Cortex of kidney (tissue), 1 donor: ENCODE measurements at regions not wholly inside any gene's neighbourhood (a gene's known extent, or its start where the extent isn't known, plus 50 kb on each side); places are given as distances from the start of the nearest gene placed in this dataset.

Experiments used
- DNase-seq: peaks from one replicate; lab custom pipeline; 2025; lab: John Stamatoyannopoulos, UW

DNA sequence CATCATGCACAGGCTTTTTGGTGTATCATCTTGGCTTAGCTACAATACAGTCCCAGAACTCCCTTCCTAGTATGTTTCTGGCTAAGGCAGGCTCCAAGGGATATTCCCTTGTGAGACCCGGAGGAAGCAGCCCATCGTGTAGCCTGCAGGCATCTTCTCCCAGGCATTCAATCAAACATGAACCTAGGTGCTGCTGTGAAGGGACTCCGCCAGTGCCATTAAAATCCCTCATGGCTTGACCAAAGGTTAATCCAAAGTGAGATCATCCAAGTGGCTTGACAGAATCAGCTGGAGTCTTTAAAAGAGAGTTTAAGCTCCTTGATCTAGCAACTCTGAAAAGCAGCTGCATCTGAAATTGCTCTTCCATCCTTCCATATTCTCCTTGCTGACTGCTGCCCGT is 333.9 kb downstream of the DIRAS2 start:
- DNase-seq, result no peak

DNA sequence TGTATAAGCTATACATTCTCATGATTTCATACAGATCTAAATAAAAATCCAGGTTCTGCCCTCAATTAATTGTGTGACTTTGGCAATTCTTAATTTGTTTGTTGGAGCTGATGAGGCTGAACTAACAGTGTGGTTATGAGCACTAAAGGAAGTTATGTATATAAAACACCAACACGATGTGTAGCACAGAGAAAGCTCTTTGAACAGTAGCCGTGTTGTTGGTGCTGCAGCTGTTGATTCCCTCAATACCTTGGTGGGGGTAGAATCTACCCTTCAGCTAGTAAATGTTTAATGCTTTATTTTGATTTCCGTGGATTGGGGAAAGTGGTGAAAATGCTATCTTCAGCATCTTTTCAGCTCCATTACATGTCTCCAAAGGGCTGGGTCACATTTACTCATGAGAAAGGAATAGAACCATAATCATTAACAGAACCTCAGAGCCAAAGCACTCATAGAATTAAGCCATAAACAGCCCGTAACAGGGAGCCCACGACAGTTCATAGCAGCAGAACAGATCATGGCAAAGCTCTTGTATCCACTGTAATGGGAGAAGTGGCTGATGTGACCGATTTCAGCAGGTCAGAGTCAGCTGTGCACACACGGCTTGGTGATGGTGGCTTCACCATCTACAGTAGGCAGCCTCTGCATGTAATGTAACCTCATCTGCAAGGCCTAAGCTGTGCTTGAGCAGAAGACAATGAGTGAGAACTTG is 332.7 kb downstream of the DIRAS2 start:
- DNase-seq, result no peak

DNA sequence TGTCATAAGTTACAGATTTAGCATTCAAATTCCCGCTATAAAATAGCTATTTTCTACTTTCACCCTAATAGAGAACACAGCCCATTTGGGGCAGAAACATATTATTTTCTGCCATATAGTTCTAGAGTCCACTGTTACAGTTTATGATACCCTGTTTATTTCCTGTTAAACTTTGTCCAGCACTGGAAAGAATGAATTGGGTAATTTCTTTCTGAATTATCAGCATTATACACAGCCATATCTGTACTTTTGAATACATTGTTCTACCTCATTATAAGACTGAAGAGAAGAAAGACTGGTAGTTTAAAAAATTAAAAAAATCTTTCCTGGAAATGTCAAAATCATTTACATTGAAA is 332.1 kb downstream of the DIRAS2 start:
- DNase-seq, result no peak

DNA sequence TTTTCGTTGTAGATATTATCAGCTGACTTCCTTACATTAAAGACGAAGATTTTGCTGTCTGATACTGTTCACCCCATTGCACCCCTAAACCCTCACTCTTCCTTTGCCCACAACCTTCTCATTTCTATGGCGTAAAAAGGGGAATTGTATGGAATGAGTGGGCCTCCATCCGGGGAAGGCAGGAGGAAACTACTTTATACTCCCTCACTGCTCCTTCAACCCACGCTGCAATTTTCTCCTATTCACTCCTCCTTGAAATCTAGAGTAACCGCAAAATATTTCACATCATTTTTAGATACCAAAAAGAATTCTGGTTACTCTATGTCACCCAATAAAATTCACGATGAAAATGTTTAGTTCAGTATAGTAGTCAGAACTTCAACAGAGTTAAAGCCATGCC is 330.8 kb downstream of the DIRAS2 start:
- DNase-seq, result no peak

DNA sequence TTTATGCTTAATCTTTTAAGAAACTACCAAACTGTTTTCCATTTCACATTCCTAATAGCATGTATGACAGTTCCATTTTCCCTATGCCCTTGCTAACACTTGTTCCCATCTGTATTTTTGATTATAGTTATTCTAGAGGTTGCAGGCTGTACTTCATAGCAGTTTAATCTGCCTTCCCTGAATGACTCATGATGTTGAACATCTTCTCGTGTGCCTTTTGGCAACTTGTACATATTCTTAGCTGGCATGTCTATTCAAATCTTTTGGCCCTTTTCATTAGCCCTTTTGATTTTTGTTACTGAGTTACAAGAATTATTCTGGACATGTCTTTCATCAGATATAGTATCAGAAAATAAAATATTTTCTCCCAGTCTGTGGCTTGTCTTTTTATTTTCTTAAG is 320.3 kb downstream of the DIRAS2 start:
- DNase-seq, result no peak

DNA sequence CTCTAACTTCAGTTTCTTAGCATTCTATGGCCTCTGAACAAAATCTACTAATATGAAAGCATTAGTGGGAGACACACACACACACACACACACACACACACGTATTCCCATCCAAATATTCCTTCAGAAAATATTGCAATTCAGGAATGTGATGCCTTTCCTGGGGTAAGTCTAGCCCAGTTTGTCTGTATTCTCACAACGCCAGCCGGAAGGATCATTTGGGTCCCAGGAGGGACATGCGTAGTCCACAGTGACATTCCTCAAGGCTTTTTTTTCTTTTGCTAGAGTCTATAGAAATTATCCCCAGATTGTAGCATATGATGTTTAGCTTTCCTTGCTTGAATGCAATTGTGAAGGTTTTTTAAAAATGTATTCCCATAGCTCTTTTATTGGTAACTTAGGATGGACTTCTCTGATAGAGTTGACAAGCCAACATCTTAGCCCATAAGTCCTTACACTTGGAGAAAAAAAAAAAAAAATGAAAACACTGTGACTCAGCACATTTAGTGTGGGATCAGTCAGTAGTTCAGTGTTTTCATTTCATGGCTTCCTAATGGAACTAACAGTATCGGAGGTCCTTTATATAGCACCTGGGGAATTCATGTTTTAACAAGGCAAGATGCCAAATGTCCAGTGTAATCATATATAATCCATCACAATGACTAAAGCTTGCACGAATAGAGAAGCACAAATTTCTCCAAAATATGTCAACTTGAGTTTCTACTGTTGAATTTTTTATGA is 316.5 kb downstream of the DIRAS2 start:
- no peak for DNase-seq

DNA sequence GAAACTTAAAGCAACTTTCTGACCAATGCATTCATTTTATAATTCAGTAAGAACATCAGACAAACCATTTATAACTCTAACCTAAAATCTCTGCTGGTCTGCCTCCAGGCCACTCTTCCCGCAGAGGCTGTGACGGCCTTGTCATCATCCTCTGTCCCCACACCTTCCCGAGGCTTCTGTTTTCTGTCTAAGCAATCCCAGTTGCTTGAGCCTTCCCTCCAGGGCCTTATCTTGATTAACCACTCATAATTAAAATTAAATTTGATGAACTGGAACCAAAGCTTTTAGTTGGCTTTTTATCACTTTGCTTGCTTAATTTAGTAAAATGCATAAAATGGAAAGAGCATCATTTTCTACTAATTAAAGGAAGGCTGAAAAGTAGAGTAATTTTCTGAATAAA is 312.4 kb downstream of the DIRAS2 start:
- no peak for DNase-seq

DNA sequence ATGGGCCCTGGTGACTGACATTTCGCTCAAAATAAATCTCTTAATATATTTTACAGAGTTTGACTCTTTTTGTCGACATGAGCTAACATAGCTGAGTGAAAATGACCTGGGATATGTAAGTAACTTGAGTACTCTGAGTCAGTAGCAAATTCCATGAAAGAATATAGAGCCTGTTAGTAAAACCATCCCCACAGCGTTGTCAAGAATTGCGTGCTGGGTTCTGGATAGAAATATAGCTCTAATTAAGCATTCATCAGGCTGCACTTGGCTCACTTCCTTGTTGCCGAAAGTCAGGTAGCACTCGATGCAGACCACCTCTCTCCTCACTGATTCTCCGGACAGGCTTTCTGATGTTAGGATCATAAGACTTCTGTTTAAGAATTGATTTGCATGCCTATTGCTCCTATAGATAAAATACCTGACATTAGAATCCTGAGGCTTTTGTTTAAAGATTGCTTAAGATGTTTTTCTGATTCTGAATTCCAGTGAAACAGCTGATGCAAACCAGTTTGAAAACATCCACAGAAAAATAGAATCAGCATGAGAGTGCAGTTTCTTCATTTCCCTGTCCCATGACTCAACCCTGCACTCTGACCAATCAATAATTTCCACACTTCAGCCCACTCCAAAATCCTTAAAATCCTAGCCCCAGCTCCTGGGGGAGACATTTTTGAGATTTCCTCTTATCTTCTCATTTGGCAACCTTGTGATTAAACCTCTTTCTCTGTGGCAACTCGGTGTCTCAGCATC is 310.6 kb downstream of the DIRAS2 start:
- DNase-seq, result no peak

DNA sequence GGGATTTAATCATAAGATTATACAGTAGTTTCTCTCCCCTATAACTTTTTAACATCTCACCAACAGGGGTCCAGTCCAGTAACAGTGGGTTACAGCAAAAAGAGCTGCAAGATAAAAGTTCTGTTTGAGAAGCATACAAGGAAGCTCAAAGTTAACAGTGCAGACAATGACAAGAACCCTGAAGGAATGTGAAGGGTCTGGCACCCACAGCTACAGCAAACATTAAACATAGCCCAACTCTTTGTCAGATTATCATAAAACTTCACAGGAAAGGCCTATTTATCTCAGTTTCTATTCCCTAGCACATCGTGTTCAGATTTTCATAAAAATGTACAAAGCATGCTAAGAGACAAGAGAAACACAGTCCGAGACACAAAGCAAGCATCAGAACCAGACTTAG is 309.4 kb downstream of the DIRAS2 start:
- DNase-seq, result no peak

DNA sequence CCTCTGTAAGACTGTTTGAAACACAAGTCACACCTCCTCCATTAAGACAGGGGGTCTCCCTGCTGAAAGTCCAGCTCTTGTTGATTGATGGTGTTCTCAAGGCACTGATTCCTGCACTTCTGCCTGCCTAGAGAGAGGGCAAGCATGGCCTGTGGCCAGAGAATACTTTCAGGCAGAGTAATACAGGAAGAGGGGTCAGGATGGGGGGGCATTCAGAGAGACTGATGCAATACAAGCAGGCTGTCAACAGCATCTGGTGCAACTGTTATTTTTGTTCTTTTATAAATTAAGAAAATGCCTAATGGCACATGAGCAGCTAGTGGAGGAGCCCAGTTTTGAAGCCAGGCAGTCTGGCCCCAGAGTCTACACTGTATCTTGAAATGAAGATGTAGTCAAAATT is 302.2 kb downstream of the DIRAS2 start:
- DNase-seq, result no peak

DNA sequence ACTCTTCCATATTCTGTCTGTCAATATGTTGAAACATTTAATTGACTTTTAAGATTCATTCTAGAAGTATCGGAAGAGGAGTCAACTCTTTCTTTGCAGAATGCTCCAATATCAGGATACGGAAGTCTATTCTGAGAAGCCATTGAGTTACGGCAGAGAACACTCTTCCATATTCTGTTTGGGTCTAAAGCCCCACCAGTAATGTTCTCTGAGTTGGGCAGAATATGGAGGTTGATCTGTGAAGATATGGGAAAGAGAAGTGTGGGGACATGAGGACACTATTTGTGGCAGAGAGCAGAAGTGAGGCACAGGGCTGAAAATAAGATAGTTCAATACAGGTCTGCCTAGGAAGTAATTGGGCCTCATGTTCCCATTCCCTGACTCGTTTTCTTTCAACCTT is 300.0 kb downstream of the DIRAS2 start:
- no peak for DNase-seq

DNA sequence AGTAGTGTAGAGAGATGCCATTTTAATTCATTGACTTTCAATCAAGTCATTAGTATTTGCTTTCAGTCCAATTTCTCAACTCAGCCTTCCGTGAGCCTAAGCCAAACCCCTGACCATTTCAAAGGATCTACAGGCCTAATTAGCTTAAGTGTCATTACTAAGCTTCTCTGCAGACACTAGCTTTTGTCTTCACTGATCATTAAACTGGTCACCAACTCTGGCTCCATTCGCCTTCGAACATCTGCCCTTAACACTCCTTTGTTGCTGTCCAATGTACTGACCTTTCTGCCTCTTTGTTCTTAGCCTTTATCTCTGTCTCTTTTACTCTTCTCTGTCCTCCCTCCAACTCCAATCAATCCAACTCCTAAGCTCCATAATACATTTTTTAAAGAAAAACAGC is 299.3 kb downstream of the DIRAS2 start:
- no peak for DNase-seq

DNA sequence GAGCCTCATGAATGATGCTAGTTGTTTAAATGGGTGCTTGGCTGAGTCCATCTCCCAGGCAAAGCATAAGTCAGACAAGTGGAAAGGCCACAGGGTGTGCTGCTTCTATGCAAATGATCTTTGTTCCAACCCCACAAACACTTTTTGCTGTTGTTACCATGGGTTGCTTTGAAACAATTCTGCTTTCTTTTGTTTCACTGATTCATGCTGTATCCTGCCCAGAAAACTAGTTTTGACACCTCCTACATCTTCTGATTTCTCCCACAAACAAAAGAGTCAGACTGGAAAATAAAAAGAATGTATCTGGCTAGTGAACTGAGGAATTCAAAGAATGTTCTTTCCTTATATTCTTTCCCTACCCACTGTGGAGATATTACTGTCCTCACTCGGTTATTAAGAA is 298.6 kb downstream of the DIRAS2 start:
- no peak for DNase-seq

DNA sequence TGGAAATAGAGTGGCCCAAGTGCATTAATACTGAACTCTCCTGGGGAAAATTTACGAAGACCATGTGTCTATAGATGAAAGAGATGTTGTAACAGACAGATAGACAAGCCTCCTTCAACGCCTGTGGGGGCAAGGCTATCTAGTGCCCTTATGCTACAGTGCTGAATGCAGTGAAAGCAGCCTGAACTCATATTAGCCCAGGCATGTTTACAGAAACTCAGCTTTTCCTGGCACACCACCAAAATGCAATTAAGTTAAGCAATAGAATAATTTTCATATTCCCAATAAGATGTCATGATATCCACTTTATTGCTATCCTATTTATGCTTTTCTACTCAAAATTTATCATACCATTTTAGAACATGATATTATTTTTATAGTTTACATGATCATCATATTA is 277.0 kb downstream of the DIRAS2 start:
- no peak for DNase-seq

DNA sequence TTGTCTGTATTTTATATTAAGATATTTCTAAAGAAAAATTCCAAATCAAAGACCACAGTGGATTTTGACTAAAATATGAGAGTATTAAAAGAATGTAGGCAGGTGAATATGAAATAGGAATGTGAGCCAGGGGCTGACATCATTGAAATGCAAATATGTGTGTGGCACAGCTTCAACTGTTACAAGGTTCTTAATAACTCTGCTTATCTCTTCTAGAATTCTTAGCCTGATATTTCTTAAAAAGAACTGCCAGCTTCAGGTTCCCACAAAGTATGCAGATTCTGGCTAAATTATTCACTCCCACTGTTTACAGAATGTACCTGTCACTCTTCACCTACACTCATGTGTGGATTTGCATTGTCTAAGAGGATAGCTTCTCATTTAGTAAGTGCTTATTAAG is 274.4 kb downstream of the DIRAS2 start:
- DNase-seq, result no peak

DNA sequence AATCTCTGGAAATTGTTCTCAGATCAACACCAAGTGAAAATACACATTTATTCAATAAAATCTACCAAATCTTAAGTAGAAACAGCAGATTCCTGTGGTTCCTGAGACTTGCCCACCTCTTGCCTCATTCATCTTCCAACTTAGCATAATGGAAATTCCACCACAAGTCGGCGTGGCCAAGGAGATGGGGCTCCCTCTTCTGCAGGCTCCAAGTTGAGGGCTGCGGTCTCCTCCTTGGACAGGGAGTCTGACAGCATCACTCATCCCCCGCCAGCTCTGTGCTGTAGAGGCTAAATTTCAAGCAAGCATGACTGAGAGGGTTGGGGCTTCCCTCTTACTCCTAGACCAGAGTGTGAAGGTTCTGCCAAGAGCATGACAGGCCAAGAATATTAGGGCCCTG is 273.7 kb downstream of the DIRAS2 start:
- no peak for DNase-seq

DNA sequence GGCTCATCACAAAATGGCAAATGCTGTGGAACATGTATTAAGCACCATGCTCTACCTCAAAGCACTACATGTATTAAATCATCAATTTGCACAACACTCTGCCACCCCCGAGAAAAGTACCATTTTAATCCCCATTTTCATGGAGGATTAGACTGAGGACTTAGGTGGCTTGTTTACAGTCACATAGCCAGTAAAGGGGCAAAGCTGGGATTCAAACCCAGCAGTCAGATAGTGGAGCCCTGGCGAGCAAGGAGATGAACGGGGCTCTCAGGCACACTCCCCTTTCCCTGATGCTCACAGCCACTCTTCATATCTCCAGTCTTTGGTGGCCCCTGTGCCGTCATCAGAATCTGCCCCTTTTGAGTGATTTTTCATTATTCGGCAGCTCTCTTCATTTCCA is 262.9 kb downstream of the DIRAS2 start:
- DNase-seq, result no peak

DNA sequence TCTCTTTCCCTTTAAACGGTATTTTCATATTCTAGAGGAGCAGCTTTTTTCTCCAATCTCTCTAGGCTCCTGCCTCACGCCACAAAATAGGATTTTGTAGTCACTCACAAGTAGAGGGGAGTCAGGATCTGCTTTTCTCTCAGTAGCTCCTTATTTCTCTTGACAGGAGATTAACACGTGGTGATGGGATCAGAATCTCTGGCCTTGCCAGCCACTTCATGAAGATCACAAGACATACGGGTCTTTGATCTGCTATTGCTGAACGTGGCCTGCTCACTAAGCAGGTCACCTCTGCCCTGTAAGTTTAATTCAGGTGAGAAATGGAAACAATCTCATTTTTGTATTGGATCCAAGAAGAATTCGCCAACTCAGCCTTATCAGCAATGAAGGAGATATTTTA is 257.5 kb downstream of the DIRAS2 start:
- no peak for DNase-seq

DNA sequence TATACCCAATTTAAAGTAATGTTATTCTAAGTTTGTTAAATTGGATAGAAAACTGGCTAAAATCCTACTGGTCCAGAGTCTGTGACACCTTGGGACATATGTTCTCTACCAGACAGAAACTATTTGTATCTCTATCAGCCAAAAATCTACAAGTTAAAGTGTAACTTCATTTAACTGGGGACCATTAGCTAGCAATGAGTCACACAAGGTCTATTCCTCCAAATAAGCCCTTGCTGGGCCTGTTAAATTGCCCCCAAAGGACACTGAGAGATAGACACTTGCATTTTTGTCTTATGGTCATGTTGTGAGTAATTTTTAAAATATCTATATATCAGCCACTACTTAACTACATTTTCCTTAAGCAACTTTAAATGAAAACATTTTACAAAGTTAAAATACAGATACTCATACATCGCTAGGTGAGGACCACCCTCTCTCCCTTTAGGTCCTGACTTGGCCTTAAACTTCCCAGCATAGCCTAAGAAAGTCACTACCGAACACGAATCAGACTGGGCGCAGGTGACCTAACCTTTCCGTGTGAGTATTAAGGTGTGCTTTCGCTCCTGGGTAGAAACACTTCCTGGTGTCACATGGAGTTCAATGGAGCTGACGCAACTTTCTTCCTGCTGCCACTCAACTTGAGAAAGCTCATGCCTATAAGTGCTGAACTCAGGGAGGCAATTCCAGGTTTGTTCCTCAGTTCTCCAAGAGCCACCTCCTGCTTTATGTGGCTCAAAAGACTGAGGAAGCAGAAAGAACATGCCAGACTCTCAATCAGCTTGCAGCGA is 249.1 kb downstream of the DIRAS2 start:
- no peak for DNase-seq

DNA sequence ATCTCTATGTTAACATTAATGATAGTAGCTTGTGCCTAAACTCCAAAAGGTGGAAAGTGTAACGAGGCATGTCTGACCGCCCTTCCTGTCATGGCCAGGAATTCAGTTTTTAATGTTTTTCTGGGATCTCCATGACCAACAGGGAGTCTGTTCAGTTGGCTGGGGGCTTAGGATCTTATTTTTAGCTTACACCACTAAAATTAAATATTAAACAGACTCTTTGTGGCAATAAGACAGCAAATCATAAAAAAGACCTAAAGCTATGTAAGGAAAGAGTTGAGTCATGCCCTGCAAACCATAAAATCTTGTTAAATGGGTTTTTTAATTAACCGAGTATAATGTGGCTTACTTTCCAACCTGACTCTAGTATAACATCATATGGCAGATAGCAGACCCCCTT is 247.8 kb downstream of the DIRAS2 start:
- DNase-seq, result no peak

DNA sequence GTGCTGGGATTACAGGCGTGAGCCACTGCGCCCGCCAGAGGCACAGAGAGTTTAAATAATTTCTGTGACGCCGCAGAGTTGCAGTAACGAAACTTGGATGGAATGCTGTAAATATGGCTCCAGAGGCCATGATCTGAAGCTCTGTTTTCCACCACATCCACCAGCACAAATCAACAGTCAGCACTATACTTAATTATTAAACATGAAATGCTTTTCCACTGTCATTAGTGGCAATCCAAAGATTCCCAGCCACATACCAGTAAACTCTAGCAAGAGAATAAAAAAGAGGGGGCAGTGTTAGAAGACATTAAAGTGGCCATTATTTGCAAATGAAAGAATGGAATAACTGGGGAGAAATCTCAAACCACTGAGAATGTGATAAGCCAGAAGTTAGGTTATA is 242.5 kb downstream of the DIRAS2 start:
- no peak for DNase-seq

DNA sequence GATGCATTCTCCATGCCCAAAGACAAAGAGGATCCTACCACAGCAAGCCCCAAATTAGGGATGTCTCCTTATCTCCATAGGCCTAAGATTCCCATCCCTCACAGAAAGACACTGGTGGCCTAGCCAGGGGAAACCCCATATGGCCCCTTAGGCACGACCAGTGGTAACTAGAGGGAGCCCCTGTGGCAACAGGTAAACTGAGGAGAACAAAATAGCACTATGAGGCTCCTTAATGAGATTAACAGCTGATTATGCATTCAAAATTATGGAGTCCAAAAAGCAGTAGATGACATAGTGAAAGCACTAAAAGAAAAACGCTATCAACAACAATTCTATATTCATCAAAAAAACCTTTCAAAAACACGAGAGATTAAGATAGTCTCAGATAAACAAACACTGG is 234.0 kb downstream of the DIRAS2 start:
- no peak for DNase-seq
